HepG2 (cell line): ENCODE measurements at regions not wholly inside any gene's neighbourhood (a gene's known extent, or its start where the extent isn't known, plus 50 kb on each side); places are given as distances from the start of the nearest gene placed in this dataset.

Experiments
- FOXK2 ChIP-seq: fragments of 450-650 bp; IDR thresholded peaks from 2 replicates; pipeline ENCODE4 v1.6.1; 2016
- MLLT10 ChIP-seq: sonication (generic); formaldehyde crosslinking; IDR thresholded peaks from 2 replicates; pipeline ENCODE4 v1.4.0; 2020; ENCODE audit warnings: missing genetic modification reagents
- ZBTB21 ChIP-seq: sonication (generic); formaldehyde crosslinking; IDR thresholded peaks from 2 replicates; pipeline ENCODE4 v1.4.0; 2020; ENCODE audit warnings: missing genetic modification reagents
- TF ChIP-seq, protein P1 (sequence below): IDR thresholded peaks from 2 replicates; pipeline ENCODE4 v1.6.1; 2012; ENCODE audit warnings: inconsistent platforms

- TF ChIP-seq FOXK2 (no peak), MLLT10 (no peak), ZBTB21 (no peak)
- TF ChIP-seq, protein P1, sequence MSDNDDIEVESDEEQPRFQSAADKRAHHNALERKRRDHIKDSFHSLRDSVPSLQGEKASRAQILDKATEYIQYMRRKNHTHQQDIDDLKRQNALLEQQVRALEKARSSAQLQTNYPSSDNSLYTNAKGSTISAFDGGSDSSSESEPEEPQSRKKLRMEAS, result no peak
Observed at GRCh38 chr5:107149243-107150005, 521.3 kb downstream of the EFNA5 start.
